Hematopoietic multipotent progenitor cell treated with erythropoietin and hydrocortisone succinate and interleukin-3 and kit ligand, for 15 days (in vitro differentiated cells): ENCODE measurements at regions not wholly inside any gene's neighbourhood (a gene's known extent, or its start where the extent isn't known, plus 50 kb on each side); places are given as distances from the start of the nearest gene placed in this dataset.

Source experiments
- DNase-seq: peaks from one replicate; pipeline ENCODE4 v3.0.0-alpha.2; 2015; ENCODE audit warnings: low spot score

- DNase-seq: no peak
Observed at GRCh38 chr18:78629426-78629825, 350.2 kb upstream of the SALL3 start.

- DNase-seq: no peak
Observed at GRCh38 chr18:78630356-78630755, 349.3 kb upstream of the SALL3 start.

- DNase-seq: no peak
Observed at GRCh38 chr18:78630981-78631510, 348.6 kb upstream of the SALL3 start.

GRCh38 chr18:78632111-78632541 lies 347.5 kb upstream of the SALL3 start:
- DNase-seq: no peak

GRCh38 chr18:78634061-78634696 lies 345.4 kb upstream of the SALL3 start:
- no peak for DNase-seq

- DNase-seq: no peak
Observed at GRCh38 chr18:78635093-78635800, 344.4 kb upstream of the SALL3 start.

- DNase-seq: no peak
Observed at GRCh38 chr18:78636260-78636659, 343.4 kb upstream of the SALL3 start.

GRCh38 chr18:78637442-78638402 lies 341.9 kb upstream of the SALL3 start:
- no peak for DNase-seq

- no peak for DNase-seq
Observed at GRCh38 chr18:78639006-78639950, 340.3 kb upstream of the SALL3 start.

GRCh38 chr18:78640246-78640995 lies 339.2 kb upstream of the SALL3 start:
- no peak for DNase-seq

- no peak for DNase-seq
Observed at GRCh38 chr18:78641689-78642231, 337.9 kb upstream of the SALL3 start.

GRCh38 chr18:78642296-78642951 lies 337.2 kb upstream of the SALL3 start:
- DNase-seq: no peak

- DNase-seq: no peak
Observed at GRCh38 chr18:78643004-78643403, 336.6 kb upstream of the SALL3 start.

GRCh38 chr18:78643981-78644380 lies 335.6 kb upstream of the SALL3 start:
- no peak for DNase-seq

GRCh38 chr18:78645216-78645615 lies 334.4 kb upstream of the SALL3 start:
- no peak for DNase-seq

GRCh38 chr18:78647018-78647417 lies 332.6 kb upstream of the SALL3 start:
- no peak for DNase-seq

GRCh38 chr18:78649421-78649820 lies 330.2 kb upstream of the SALL3 start:
- no peak for DNase-seq

- DNase-seq: no peak
Observed at GRCh38 chr18:78650926-78651325, 328.7 kb upstream of the SALL3 start.

- no peak for DNase-seq
Observed at GRCh38 chr18:78652001-78652545, 327.5 kb upstream of the SALL3 start.
